ENCODE measurements at regions not wholly inside any gene's neighbourhood (a gene's known extent, or its start where the extent isn't known, plus 50 kb on each side); places are given as distances from the start of the nearest gene placed in this dataset.

DNA sequence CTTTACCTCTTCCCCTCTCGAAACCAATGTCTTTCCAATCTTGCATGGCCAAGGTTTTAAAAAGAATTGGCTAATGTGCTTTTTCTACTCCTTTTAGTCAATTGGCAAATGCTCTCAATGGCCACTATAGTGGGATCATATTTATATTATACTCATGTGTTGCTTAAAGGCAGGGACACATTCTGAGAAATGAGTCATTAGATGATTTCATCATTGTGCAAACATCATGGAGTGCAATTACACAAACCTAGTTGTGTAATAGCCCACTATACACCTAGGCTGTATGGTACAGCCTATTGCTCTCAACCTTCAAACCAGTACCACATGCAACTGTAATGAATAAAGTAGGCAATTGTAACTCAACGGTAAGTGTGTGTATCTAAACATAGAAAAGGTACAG lies 180.9 kb downstream of the HS3ST3A1 start:
- no TSS peak for BruUV-seq (replicated peaks)
- no peak overlapping the region for H2AFZ ChIP-seq (ENCODE audit: low read depth, low read length)
- H3K27me3 ChIP-seq (ENCODE audit: control insufficient read depth in 2 of 2, insufficient read depth in 2 of 2, low read length in 2 of 2), result no peaks in the 10 kb centered on the region
- no peak overlapping the region for H3K9ac ChIP-seq (replicated peaks; ENCODE audit: extremely low read depth, insufficient read depth, low read length)
- H3K4me3 ChIP-seq (replicated peaks in 1 of 3; ENCODE audit: insufficient read depth in 1 of 3, low read depth in 1 of 3, low read length in 3 of 3), result no peak overlapping the region
- no peak for DNase-seq (ENCODE audit: low read depth, low spot score)
- intact Hi-C loops (cut with micrococcal nuclease), result no loop called here
- dilution Hi-C loops (cut with MboI; ENCODE audit: extremely low pct_ligation_motif_present, low sequenced_read_pairs), result no loop called here
- TF ChIP-seq POLR2AphosphoS5 (IDR thresholded peaks at IDR 0.05; ENCODE audit: insufficient read depth, low read depth, low read length) (no peak), MYC (IDR thresholded peaks at IDR 0.05; ENCODE audit: low read depth, low read length) (no peak), GATA2 (IDR thresholded peaks at IDR 0.05; ENCODE audit: insufficient read depth, insufficient read length, low read depth, low read length) (no peak), FOS (IDR thresholded peaks at IDR 0.05; ENCODE audit: borderline replicate concordance, insufficient read depth, low read length) (no peak), EZH2 (IDR thresholded peaks at IDR 0.05; ENCODE audit: borderline replicate concordance, low read depth, low read length, severe bottlenecking) (no peak), JUN (IDR thresholded peaks at IDR 0.05; ENCODE audit: borderline replicate concordance, insufficient read depth, insufficient read length, low read depth) (no peak), POLR2A (IDR thresholded peaks at IDR 0.05; ENCODE audit: low read depth, low read length) (no peak), CTCF (IDR thresholded peaks at IDR 0.05; ENCODE audit: extremely low read depth in 1 of 2, insufficient read depth in 1 of 2, low read depth in 1 of 2, low read length in 2 of 2) (no peak)
- no peaks in the 10 kb centered on the region for H3K9me1 ChIP-seq (replicated peaks; ENCODE audit: control insufficient read depth, extremely low read depth, insufficient read depth, low read length)
- FAIRE-seq, result no peak
- H3K79me2 ChIP-seq (ENCODE audit: control insufficient read depth, insufficient read depth, low read length), result no peaks in the 10 kb centered on the region
- H3K27ac ChIP-seq (ENCODE audit: insufficient read depth, low read depth, low read length), result no peak overlapping the region
- POLR2A ChIA-PET, result no interaction called here
- no peak overlapping the region for H3K4me2 ChIP-seq (ENCODE audit: insufficient read depth, low read length)
- no peaks in the 10 kb centered on the region for H4K20me1 ChIP-seq (replicated peaks; ENCODE audit: control insufficient read depth, extremely low read depth, insufficient read depth, low read length)
- CTCF ChIA-PET, result no interaction called here
- no peaks in the 10 kb centered on the region for H3K36me3 ChIP-seq (ENCODE audit: control insufficient read depth in 2 of 2, extremely low read depth in 1 of 2, insufficient read depth in 2 of 2, low read length in 2 of 2)
- H3K9me3 ChIP-seq (replicated peaks; ENCODE audit: control insufficient read depth, insufficient read depth, low read length), result peaks cover 2% of the 10 kb centered on the region
- H3K4me1 ChIP-seq (ENCODE audit: control insufficient read depth, extremely low read depth, insufficient read depth, low read length), result no peaks in the 10 kb centered on the region

Data from endothelial cell of umbilical vein (primary cell).